Tibial artery (tissue), 4 donors: ENCODE measurements at regions not wholly inside any gene's neighbourhood (a gene's known extent, or its start where the extent isn't known, plus 50 kb on each side); places are given as distances from the start of the nearest gene placed in this dataset.
A peak's percentile ranks its signal among the peaks of the same experiment; 100 is the strongest.
"Not testable (repeated sequence)": the region's sequence is repeated elsewhere in the genome, so short reads cannot be mapped to it uniquely, and the experiment has no call there.

Experiments
- DNase-seq, 2 donors: peaks; one replicate each; pipeline ENCODE4 v3.0.0-alpha.2; 2019
- H3K27ac ChIP-seq, 2 donors: fragments of 200-600 bp; sonication (generic) in 1 of 2; 1 replicate in 1 of 2; 2 replicates in 1 of 2; pipeline ENCODE4 v1.5.1; 2018 to 2019; ENCODE audit warnings: mild to moderate bottlenecking in 1 of 2
- H3K27me3 ChIP-seq, 2 donors: fragments of 200-600 bp; sonication (generic) in 1 of 2; one replicate each; pipeline versions ENCODE4 v1.5.1 to v1.6.0; 2016 to 2019
- H3K36me3 ChIP-seq, 3 donors: fragments of 200-600 bp; sonication (generic) in 2 of 3; one replicate each; pipeline ENCODE4 v1.5.1; 2016 to 2019; ENCODE audit warnings: mild to moderate bottlenecking in 2 of 3
- H3K4me1 ChIP-seq, 4 donors: fragments of 200-600 bp; sonication (generic) in 2 of 4; 1 replicate in 3 of 4; 2 replicates in 1 of 4; pipeline ENCODE4 v1.5.1; 2016 to 2019
- H3K4me3 ChIP-seq, 2 donors: fragments of 200-600 bp; sonication (generic) in 1 of 2; 1 replicate in 1 of 2; 2 replicates in 1 of 2; pipeline ENCODE4 v1.5.1; 2018 to 2019; ENCODE audit warnings: mild to moderate bottlenecking in 2 of 2
- H3K9me3 ChIP-seq, 3 donors: fragments of 200-600 bp; sonication (generic) in 1 of 3; one replicate each; pipeline ENCODE4 v1.5.1; 2016 to 2019
- intact Hi-C: fragments of 100-400 bp; cut with DNase I; formaldehyde crosslinking; loops from one replicate; pipeline ENCODE4 v1.15.0; 2023; ENCODE audit warnings: low total_unique reads
- TF ChIP-seq, protein P1 (sequence below), 2 experiments: fragments of 200-600 bp in 1 of 2; fragments of 450-650 bp in 1 of 2; IDR thresholded peaks; one replicate each; pipeline ENCODE4 v1.5.1; 2017 to 2019; ENCODE audit warnings: antibody characterized with exemption in 2 of 2, mild to moderate bottlenecking in 1 of 2, moderate library complexity in 1 of 2

DNA sequence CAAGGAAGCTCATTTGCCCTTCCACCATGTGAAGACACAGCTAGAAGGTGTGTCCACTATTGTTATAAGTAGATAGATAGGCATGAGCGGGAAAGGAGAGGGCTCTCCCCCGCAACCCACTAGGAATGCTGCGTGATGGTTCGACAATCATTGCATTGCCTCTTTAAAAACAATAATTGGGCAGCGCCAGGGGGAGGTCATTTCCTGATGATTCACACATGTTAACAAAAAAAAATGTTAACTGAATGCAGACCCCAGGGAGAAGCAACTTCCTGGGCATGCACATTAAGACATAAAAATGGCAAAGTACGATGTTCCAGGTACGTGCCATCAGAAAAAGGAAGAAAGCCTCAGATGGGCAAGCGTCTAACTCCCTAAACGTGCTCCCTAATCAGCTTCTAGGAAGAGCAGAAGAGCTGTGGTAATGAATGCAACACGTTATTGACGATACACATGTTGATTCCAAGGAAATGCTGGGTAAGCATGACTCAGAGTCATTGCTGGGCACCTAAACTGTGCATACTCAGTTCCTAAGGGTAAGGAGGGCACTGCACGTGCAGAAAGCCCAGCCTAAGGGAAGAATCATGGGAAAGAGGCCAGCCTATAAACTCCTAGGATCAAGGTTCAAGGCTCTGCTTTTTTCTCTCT is 113.7 kb downstream of the FAM217A start:
- no peaks in the 10 kb centered on the region for H3K36me3 ChIP-seq
- H3K27ac ChIP-seq, result no peak overlapping the region
- DNase-seq, result no peak
- H3K9me3 ChIP-seq, result no peaks in the 10 kb centered on the region
- H3K4me3 ChIP-seq, result no peak overlapping the region
- TF ChIP-seq, protein P1, sequence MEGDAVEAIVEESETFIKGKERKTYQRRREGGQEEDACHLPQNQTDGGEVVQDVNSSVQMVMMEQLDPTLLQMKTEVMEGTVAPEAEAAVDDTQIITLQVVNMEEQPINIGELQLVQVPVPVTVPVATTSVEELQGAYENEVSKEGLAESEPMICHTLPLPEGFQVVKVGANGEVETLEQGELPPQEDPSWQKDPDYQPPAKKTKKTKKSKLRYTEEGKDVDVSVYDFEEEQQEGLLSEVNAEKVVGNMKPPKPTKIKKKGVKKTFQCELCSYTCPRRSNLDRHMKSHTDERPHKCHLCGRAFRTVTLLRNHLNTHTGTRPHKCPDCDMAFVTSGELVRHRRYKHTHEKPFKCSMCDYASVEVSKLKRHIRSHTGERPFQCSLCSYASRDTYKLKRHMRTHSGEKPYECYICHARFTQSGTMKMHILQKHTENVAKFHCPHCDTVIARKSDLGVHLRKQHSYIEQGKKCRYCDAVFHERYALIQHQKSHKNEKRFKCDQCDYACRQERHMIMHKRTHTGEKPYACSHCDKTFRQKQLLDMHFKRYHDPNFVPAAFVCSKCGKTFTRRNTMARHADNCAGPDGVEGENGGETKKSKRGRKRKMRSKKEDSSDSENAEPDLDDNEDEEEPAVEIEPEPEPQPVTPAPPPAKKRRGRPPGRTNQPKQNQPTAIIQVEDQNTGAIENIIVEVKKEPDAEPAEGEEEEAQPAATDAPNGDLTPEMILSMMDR (IDR thresholded peaks at IDR 0.05), result no peak
- intact Hi-C loops, result no loop called here
- no peaks in the 10 kb centered on the region for H3K4me1 ChIP-seq
- no peaks in the 10 kb centered on the region for H3K27me3 ChIP-seq

DNA sequence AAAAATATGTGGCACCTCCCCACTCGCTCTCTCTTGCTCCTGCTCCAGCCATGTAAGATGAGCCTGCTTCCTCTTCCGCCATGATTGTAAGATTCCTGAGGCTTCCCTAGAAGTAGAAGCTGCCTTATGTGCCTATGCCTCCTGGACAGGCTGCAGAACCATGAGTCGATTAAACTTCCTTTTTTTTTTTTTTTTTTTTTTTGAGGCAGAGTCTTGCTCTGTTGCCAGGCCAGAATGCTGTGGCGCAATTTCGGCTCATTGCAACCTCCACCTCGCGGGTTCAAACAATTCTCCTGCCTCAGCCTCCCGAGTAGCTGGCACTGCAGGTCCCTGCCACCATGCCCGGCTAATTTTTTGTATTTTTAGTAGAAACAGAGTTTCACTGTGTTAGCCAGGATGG is 112.5 kb downstream of the FAM217A start:
- intact Hi-C loops, result no loop called here
- no peaks in the 10 kb centered on the region for H3K27me3 ChIP-seq
- no peak overlapping the region for H3K4me3 ChIP-seq
- H3K4me1 ChIP-seq, result no peaks in the 10 kb centered on the region
- no peak for DNase-seq
- no peaks in the 10 kb centered on the region for H3K9me3 ChIP-seq
- TF ChIP-seq, protein P1 (IDR thresholded peaks at IDR 0.05), result no peak
- no peak overlapping the region for H3K27ac ChIP-seq
- no peaks in the 10 kb centered on the region for H3K36me3 ChIP-seq

GRCh38 chr6:3970097-3970496 is 108.8 kb downstream of the FAM217A start:
- Histone ChIP-seq H3K27me3 (no peaks in the 10 kb centered on the region), H3K9me3 (no peaks in the 10 kb centered on the region), H3K27ac (no peak overlapping the region), H3K36me3 (no peaks in the 10 kb centered on the region), H3K4me3 (no peak overlapping the region), H3K4me1 (no peaks in the 10 kb centered on the region)
- TF ChIP-seq, protein P1 (IDR thresholded peaks at IDR 0.05), result no peak
- intact Hi-C loops, result no loop called here
- DNase-seq, result no peak

DNA sequence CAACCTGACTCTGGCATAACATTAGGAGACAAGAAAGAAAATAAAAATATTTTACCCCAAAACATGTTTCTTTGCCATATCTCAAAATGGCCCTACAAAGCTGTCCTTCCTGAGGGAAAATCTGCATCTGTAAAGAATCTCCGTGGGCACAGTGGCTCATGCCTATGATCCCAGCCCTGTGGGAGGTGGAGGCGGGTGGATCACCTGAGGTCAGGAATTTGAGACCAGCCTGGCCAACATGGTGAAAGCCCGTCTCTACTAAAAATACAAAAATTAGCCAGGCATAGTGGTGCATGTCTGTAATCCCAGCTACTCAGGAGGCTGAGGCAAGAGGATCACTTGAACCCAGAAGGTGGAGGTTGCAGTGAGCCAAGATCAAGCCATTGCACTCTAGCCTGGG is 105.8 kb downstream of the FAM217A start:
- H3K4me1 ChIP-seq, H3K36me3 ChIP-seq, DNase-seq, H3K9me3 ChIP-seq, H3K27me3 ChIP-seq, H3K4me3 ChIP-seq, H3K27ac ChIP-seq, intact Hi-C loops: not testable (repeated sequence)

- Histone ChIP-seq H3K36me3 (no peaks in the 10 kb centered on the region), H3K9me3 (no peaks in the 10 kb centered on the region), H3K27ac (no peak overlapping the region), H3K4me1 (peaks cover 0 to 4% (median 2%) of the 10 kb centered on the region in 4 donors), H3K27me3 (no peaks in the 10 kb centered on the region), H3K4me3 (no peak overlapping the region)
- intact Hi-C loops, result no loop called here
- TF ChIP-seq, protein P1 (IDR thresholded peaks at IDR 0.05), result peak; percentile 61 to 66
- peak in 1 of 2 donors; percentile 46 for DNase-seq
These were observed 100.8 kb downstream of the FAM217A start for GRCh38 chr6:3977875-3978711.

DNA sequence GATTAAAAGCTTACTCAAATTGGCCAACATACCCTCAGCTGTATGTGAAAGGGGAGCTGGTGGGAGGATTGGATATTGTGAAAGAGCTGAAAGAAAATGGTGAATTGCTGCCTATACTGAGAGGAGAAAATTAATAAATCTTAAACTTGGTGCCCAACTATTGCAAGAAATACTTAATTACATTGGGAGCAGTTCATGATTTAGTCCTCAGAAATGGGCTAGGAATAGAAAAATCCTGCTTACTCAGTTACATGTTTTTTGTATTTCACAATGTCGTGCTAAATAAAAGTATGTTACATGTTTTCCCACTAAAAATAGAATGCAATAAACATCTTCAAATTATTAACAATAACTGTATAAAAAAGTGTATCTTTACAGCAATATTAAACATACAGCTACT is 100.0 kb downstream of the FAM217A start:
- H3K4me1 ChIP-seq, H3K27ac ChIP-seq, H3K36me3 ChIP-seq, H3K9me3 ChIP-seq, intact Hi-C loops, H3K4me3 ChIP-seq, H3K27me3 ChIP-seq, DNase-seq: not testable (repeated sequence)
